PC-3 (cell line): ENCODE measurements at regions not wholly inside any gene's neighbourhood (a gene's known extent, or its start where the extent isn't known, plus 50 kb on each side); places are given as distances from the start of the nearest gene placed in this dataset.

Experiments
- ATAC-seq: fragments of 200-7000 bp; cut with Tn5 transposase; 2 replicates; pipeline ENCODE4 v1.9.1; 2020; ENCODE audit warnings: mild to moderate bottlenecking, moderate library complexity
- BruUV-seq: library from RNA; stranded (reverse); fragments of 400-500 nt; replicated peaks from 2 replicates; lab custom pipeline; 2021; lab: Mats Ljungman, UMichigan
- CTCF ChIA-PET: fragments of 300-600 bp; sonication (Branson Sonifier 250); formaldehyde crosslinking; loops from one replicate; lab custom pipeline; 2022; ENCODE audit warnings: antibody characterized with exemption; lab: Charles Lee
- POLR2A ChIA-PET: fragments of 300-600 bp; sonication (Branson Sonifier 250); formaldehyde crosslinking; loops from one replicate; lab custom pipeline; 2022; ENCODE audit warnings: antibody characterized with exemption; ENCODE audit not compliant: unreplicated experiment; lab: Charles Lee
- DNase-seq: peaks from one replicate; pipeline ENCODE4 v3.0.0-alpha.2; 2015
- H2AFZ ChIP-seq: fragments of 300-600 bp; sonication (generic); 2 replicates; pipeline ENCODE4 v1.6.0; 2016; ENCODE audit warnings: antibody characterized with exemption, low read length
- H3F3A ChIP-seq: fragments of 300-600 bp; sonication (generic); one replicate; pipeline ENCODE4 v1.6.0; 2017; ENCODE audit warnings: antibody characterized with exemption, low read length, control low read depth, mild to moderate bottlenecking; ENCODE audit not compliant: unreplicated experiment
- H3K27ac ChIP-seq: fragments of 300-600 bp; sonication (generic); 2 replicates; pipeline ENCODE4 v1.5.1; 2016; ENCODE audit warnings: mild to moderate bottlenecking, low read length
- H3K27me3 ChIP-seq: fragments of 300-600 bp; sonication (generic); 2 replicates; pipeline ENCODE4 v1.6.1; 2016; ENCODE audit warnings: low read length, mixed read lengths
- H3K36me3 ChIP-seq: fragments of 300-600 bp; sonication (generic); 2 replicates; pipeline ENCODE4 v1.6.1; 2016; ENCODE audit warnings: low read depth, mixed run types, low read length, mixed read lengths
- H3K4me1 ChIP-seq: fragments of 300-600 bp; sonication (generic); 2 replicates; pipeline ENCODE4 v1.5.1; 2016; ENCODE audit warnings: low read length; ENCODE audit not compliant: insufficient read depth
- H3K4me2 ChIP-seq: fragments of 300-600 bp; sonication (generic); 2 replicates; pipeline ENCODE4 v1.6.0; 2016; ENCODE audit warnings: low read length
- H3K4me3 ChIP-seq: fragments of 300-600 bp; sonication (generic); 2 replicates; pipeline ENCODE4 v1.5.1; 2016; ENCODE audit warnings: mild to moderate bottlenecking, low read length, mixed read lengths
- H3K79me2 ChIP-seq: fragments of 300-600 bp; sonication (generic); 2 replicates; pipeline ENCODE4 v1.6.1; 2017; ENCODE audit warnings: low read length, mixed read lengths
- H3K9ac ChIP-seq: fragments of 300-600 bp; sonication (generic); 2 replicates; pipeline ENCODE4 v1.6.0; 2016; ENCODE audit warnings: mild to moderate bottlenecking, low read length
- H3K9me2 ChIP-seq: fragments of 300-600 bp; sonication (generic); replicated peaks from 2 replicates; pipeline ENCODE4 v1.6.1; 2016; ENCODE audit warnings: mixed run types, low read length, mixed read lengths
- H3K9me3 ChIP-seq: fragments of 300-600 bp; sonication (generic); 2 replicates; pipeline ENCODE4 v1.6.1; 2016; ENCODE audit warnings: low read length, mixed read lengths
- H4K20me1 ChIP-seq: fragments of 300-600 bp; sonication (generic); 2 replicates; pipeline ENCODE4 v1.6.1; 2016; ENCODE audit warnings: low read length, mixed read lengths
- EZH2 ChIP-seq: fragments of 300-600 bp; sonication (generic); IDR thresholded peaks from one replicate; pipeline ENCODE4 v1.6.1; 2017; ENCODE audit warnings: antibody characterized with exemption, mild to moderate bottlenecking, low read length; ENCODE audit not compliant: unreplicated experiment
- EZH2phosphoT487 ChIP-seq: fragments of 300-600 bp; sonication (generic); IDR thresholded peaks from 2 replicates; pipeline ENCODE4 v1.6.1; 2018; ENCODE audit warnings: mild to moderate bottlenecking, antibody characterized with exemption, low read length, borderline replicate concordance
- intact Hi-C: fragments of 100-400 bp; cut with micrococcal nuclease; formaldehyde crosslinking; loops from 2 replicates; pipeline ENCODE4 v1.9.0; 2023
- TF ChIP-seq, protein P1 (sequence below): fragments of 300-600 bp; sonication (generic); conservative IDR thresholded peaks from 2 replicates; pipeline ENCODE4 v1.5.1; 2017; ENCODE audit warnings: antibody characterized with exemption, low read depth, mild to moderate bottlenecking, low read length

DNA sequence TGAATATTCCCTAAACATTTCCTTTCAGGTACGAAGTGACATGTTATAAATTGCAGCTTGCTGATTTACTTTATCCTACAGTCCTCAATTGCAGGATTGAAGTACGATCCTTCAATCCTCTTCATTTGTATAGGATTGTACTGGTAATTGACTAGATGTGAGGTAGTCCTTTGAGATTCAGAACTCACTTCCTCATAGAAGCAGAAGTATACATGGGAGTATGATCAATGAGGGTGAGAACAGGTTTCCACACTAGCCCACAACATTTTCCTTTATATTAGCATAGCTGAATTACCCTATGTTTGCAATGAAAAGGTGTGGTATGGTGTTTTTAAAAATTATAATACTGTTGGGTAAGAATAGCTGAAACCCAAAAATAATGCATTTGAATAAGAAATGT is 160.0 kb upstream of the UMPS start:
- H4K20me1 ChIP-seq, result no peaks in the 10 kb centered on the region
- no peaks in the 10 kb centered on the region for H3K36me3 ChIP-seq
- no peaks in the 10 kb centered on the region for H3F3A ChIP-seq
- no peak overlapping the region for H3K4me3 ChIP-seq
- H2AFZ ChIP-seq, result no peak overlapping the region
- no peak for ATAC-seq
- no peak for TF ChIP-seq EZH2
- TF ChIP-seq EZH2phosphoT487, result no peak
- TF ChIP-seq, protein P1, sequence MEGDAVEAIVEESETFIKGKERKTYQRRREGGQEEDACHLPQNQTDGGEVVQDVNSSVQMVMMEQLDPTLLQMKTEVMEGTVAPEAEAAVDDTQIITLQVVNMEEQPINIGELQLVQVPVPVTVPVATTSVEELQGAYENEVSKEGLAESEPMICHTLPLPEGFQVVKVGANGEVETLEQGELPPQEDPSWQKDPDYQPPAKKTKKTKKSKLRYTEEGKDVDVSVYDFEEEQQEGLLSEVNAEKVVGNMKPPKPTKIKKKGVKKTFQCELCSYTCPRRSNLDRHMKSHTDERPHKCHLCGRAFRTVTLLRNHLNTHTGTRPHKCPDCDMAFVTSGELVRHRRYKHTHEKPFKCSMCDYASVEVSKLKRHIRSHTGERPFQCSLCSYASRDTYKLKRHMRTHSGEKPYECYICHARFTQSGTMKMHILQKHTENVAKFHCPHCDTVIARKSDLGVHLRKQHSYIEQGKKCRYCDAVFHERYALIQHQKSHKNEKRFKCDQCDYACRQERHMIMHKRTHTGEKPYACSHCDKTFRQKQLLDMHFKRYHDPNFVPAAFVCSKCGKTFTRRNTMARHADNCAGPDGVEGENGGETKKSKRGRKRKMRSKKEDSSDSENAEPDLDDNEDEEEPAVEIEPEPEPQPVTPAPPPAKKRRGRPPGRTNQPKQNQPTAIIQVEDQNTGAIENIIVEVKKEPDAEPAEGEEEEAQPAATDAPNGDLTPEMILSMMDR, result no peak
- no peak overlapping the region for H3K9ac ChIP-seq
- ChIA-PET POLR2A (no interaction called here), CTCF (interaction anchor here (0.7 kb wide), 1 partner anchor 85 kb away, joined by 3 read pairs; no protein-coding TSS in a partner anchor)
- no peaks in the 10 kb centered on the region for H3K27me3 ChIP-seq
- no peaks in the 10 kb centered on the region for H3K9me2 ChIP-seq
- H3K9me3 ChIP-seq, result no peaks in the 10 kb centered on the region
- H3K4me1 ChIP-seq, result peaks cover 4% of the 10 kb centered on the region; the same call in 1 of the 2 replicates
- DNase-seq, result no peak
- intact Hi-C loops, result no loop called here
- no TSS peak for BruUV-seq
- H3K4me2 ChIP-seq, result no peak overlapping the region
- no peaks in the 10 kb centered on the region for H3K79me2 ChIP-seq
- no peak overlapping the region for H3K27ac ChIP-seq

DNA sequence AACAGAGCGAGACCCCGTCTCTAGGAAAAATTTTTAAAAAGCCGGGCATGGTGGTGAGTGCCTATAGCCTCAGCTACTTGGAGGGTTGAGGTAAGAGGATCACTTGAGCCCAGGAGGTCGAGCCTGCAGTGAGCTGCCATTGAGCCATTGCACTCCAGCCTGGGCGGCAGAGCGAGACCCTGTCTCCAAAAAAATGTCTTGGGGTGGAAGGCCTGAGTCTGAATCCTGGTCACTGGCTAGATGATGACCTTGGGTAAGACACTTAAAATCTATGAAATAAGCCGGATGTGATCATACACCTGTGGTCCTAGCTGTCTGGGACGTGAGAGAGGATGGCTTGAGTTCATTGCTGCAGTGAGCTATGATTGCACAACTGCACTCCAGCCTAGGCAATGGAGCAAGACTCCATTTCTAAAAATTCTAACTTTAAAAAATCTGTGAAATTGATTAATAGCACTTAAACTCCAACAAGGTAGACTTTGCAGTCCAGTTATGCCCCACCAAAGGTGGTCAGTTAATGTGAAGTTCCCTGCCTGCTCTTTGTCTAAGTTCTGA is 157.3 kb upstream of the UMPS start:
- no peak for DNase-seq
- no peak overlapping the region for H3K9ac ChIP-seq
- H2AFZ ChIP-seq, result no peak overlapping the region
- H3K79me2 ChIP-seq, result no peaks in the 10 kb centered on the region
- ChIA-PET POLR2A (no interaction called here), CTCF (no interaction called here)
- H3K27me3 ChIP-seq, result no peaks in the 10 kb centered on the region
- no peaks in the 10 kb centered on the region for H3K36me3 ChIP-seq
- no peaks in the 10 kb centered on the region for H4K20me1 ChIP-seq
- H3K4me3 ChIP-seq, result no peak overlapping the region
- H3K4me2 ChIP-seq, result no peak overlapping the region
- BruUV-seq, result no TSS peak
- H3K9me3 ChIP-seq, result no peaks in the 10 kb centered on the region
- ATAC-seq, result no peak
- no peaks in the 10 kb centered on the region for H3K9me2 ChIP-seq
- intact Hi-C loops, result no loop called here
- H3F3A ChIP-seq, result no peaks in the 10 kb centered on the region
- no peak for TF ChIP-seq EZH2phosphoT487
- H3K27ac ChIP-seq, result no peak overlapping the region
- H3K4me1 ChIP-seq, result no peaks in the 10 kb centered on the region; the same call in 1 of the 2 replicates

DNA sequence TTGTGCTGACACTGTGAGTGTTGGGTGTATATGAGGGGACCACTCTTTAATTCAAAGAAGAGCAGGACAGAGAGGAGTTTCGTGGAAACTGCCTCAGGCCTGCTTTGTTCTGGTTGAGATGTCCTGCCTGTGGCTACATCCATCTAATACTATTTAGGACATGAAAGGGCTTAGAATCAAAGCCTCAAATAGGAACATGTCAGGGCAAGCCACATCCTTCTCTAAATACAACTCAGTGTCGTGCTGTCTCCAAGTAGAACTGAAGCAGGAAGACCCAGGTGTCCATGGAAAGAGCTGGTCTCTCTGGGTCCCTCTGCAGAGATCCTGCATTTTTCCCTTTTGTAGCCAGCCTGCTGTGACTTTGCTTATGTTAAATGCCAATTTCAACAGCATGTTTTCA is 156.2 kb upstream of the UMPS start:
- Histone ChIP-seq H3K9me3 (no peaks in the 10 kb centered on the region), H4K20me1 (no peaks in the 10 kb centered on the region), H3K27ac (no peak overlapping the region), H3K79me2 (no peaks in the 10 kb centered on the region), H2AFZ (no peak overlapping the region), H3F3A (no peaks in the 10 kb centered on the region), H3K9me2 (no peaks in the 10 kb centered on the region), H3K36me3 (no peaks in the 10 kb centered on the region), H3K4me3 (no peak overlapping the region), H3K27me3 (no peaks in the 10 kb centered on the region), H3K4me1 (no peaks in the 10 kb centered on the region; the same call in 1 of the 2 replicates), H3K9ac (no peak overlapping the region), H3K4me2 (no peak overlapping the region)
- CTCF ChIA-PET, result no interaction called here
- POLR2A ChIA-PET, result no interaction called here
- TF ChIP-seq EZH2, result no peak
- TF ChIP-seq, protein P1, result no peak
- no peak for TF ChIP-seq EZH2phosphoT487
- intact Hi-C loops, result no loop called here
- no TSS peak for BruUV-seq
- DNase-seq, result no peak
- ATAC-seq, result no peak
